BJ (cell line): ENCODE measurements at regions not wholly inside any gene's neighbourhood (a gene's known extent, or its start where the extent isn't known, plus 50 kb on each side); places are given as distances from the start of the nearest gene placed in this dataset.

ENCODE experiments used
- CTCF ChIA-PET: fragments of 350-600 bp; formaldehyde crosslinking; extraction: SDS; loops from one replicate; lab custom pipeline; 2021; ENCODE audit warnings: antibody characterized with exemption, inconsistent platforms; lab: Yijun Ruan, JAX
- POLR2A ChIA-PET: fragments of 300-600 bp; sonication (Branson Sonifier 250); formaldehyde crosslinking; extraction: SDS; loops from one replicate; lab custom pipeline; 2021; ENCODE audit warnings: antibody characterized with exemption; lab: Charles Lee
- DNase-seq: peaks from one replicate; pipeline ENCODE4 v3.0.0-alpha.2; 2011; ENCODE audit warnings: low read depth
- H3K27me3 ChIP-seq: 2 replicates; pipeline ENCODE4 v1.6.0; 2011; ENCODE audit warnings: low read length; ENCODE audit not compliant: control insufficient read depth, insufficient read depth
- H3K36me3 ChIP-seq: 2 replicates; pipeline ENCODE4 v1.5.1; 2011; ENCODE audit warnings: low read length; ENCODE audit not compliant: control insufficient read depth, insufficient read depth
- H3K4me3 ChIP-seq: 2 replicates; pipeline ENCODE4 v1.5.1; 2011; ENCODE audit warnings: low read depth, mild to moderate bottlenecking, control low read depth, low read length
- CTCF ChIP-seq: IDR thresholded peaks from 2 replicates; pipeline ENCODE4 v1.5.1; 2011; ENCODE audit warnings: low read depth, mild to moderate bottlenecking, control low read depth, inconsistent platforms, low read length, moderate library complexity; ENCODE audit not compliant: insufficient read depth

GRCh38 chr12:81953541-81953940, 194.4 kb upstream of the PPFIA2 start:
- no peak for TF ChIP-seq CTCF
- no peak for DNase-seq

GRCh38 chr12:81950871-81951270, 191.7 kb upstream of the PPFIA2 start:
- DNase-seq: no peak
- ChIA-PET CTCF (no interaction called here), POLR2A (no interaction called here)
- no peaks in the 10 kb centered on the region for H3K36me3 ChIP-seq
- no peak for TF ChIP-seq CTCF
- H3K27me3 ChIP-seq: no peaks in the 10 kb centered on the region
- no peak overlapping the region for H3K4me3 ChIP-seq

More at GRCh38 chr12:81953541-81953940, 194.4 kb upstream of the PPFIA2 start:
- no peaks in the 10 kb centered on the region for H3K27me3 ChIP-seq
- POLR2A ChIA-PET: no interaction called here
- no peak overlapping the region for H3K4me3 ChIP-seq
- no peaks in the 10 kb centered on the region for H3K36me3 ChIP-seq
- CTCF ChIA-PET: interaction anchor here (0.6 kb wide), 1 partner anchor 262 kb away, joined by 3 read pairs; no protein-coding TSS in a partner anchor

- ChIA-PET POLR2A (no interaction called here), CTCF (interaction anchor here (0.6 kb wide), 1 partner anchor 127 kb away, joined by 3 read pairs; no protein-coding TSS in a partner anchor)
- H3K36me3 ChIP-seq: no peaks in the 10 kb centered on the region
- H3K4me3 ChIP-seq: no peak overlapping the region
- TF ChIP-seq CTCF: no peak
- H3K27me3 ChIP-seq: no peaks in the 10 kb centered on the region
- DNase-seq: no peak
These were observed 190.7 kb upstream of the PPFIA2 start for GRCh38 chr12:81949841-81950308.

- ChIA-PET CTCF (interaction anchor here (0.6 kb wide), 1 partner anchor 128 kb away, joined by 3 read pairs; no protein-coding TSS in a partner anchor), POLR2A (no interaction called here)
- no peak for TF ChIP-seq CTCF
- Histone ChIP-seq H3K27me3 (no peaks in the 10 kb centered on the region), H3K4me3 (no peak overlapping the region), H3K36me3 (no peaks in the 10 kb centered on the region)
- no peak for DNase-seq
These were observed 190.3 kb upstream of the PPFIA2 start for GRCh38 chr12:81949416-81949815.

- ChIA-PET CTCF (no interaction called here), POLR2A (no interaction called here)
- H3K4me3 ChIP-seq: no peak overlapping the region
- H3K27me3 ChIP-seq: no peaks in the 10 kb centered on the region
- no peaks in the 10 kb centered on the region for H3K36me3 ChIP-seq
- TF ChIP-seq CTCF: no peak
- DNase-seq: no peak
These were observed 185.7 kb upstream of the PPFIA2 start for GRCh38 chr12:81944886-81945285.
